Keratinocyte (primary cell): ENCODE measurements at regions not wholly inside any gene's neighbourhood (a gene's known extent, or its start where the extent isn't known, plus 50 kb on each side); places are given as distances from the start of the nearest gene placed in this dataset.

Experiments used
- EZH2 ChIP-seq: IDR thresholded peaks from one replicate; pipeline ENCODE4 v1.6.1; 2012; ENCODE audit warnings: inconsistent platforms, mild to moderate bottlenecking, low read length, moderate library complexity
- TF ChIP-seq, protein P1 (sequence below), 3 experiments: IDR thresholded peaks in 1 of 3; conservative IDR thresholded peaks in 1 of 3; optimal IDR thresholded peaks in 1 of 3; 2 replicates in 2 of 3; 3 replicates in 1 of 3; pipeline versions ENCODE3 to v1.5.1; 2011; ENCODE audit warnings: low read length in 3 of 3, mild to moderate bottlenecking in 3 of 3, moderate library complexity in 2 of 3, control low read depth in 1 of 3, inconsistent platforms in 1 of 3; ENCODE audit not compliant: insufficient read depth in 2 of 3; ENCODE audit errors: extremely low read depth in 1 of 3

DNA sequence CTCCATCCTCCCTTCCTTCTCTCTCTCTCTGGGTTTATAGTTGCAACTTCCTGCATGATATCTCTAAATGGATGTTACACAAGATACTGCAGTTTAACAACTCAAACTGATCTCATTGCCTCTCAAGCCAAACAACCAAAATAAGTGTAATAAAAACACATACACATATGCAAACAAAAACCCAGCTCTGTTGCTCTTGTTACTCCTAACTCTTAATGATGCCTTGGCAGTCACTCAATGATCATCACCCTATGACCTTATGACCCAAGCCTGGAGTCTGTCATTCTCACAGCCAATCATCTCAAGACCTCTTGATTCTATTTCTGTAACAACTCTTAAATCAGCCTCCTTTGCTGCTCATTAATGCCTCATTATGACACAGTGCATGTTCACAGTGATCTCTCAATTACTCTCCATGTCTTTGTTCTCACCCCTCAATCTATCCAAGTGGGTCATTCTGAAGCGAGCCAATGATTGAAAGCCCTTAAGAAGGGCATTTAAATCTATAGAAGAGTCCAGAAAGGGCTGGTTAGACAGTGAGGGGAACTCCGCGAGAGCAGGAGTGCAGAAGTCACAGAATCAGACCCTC, 210.9 kb downstream of the INHBA start:
- TF ChIP-seq, protein P1, sequence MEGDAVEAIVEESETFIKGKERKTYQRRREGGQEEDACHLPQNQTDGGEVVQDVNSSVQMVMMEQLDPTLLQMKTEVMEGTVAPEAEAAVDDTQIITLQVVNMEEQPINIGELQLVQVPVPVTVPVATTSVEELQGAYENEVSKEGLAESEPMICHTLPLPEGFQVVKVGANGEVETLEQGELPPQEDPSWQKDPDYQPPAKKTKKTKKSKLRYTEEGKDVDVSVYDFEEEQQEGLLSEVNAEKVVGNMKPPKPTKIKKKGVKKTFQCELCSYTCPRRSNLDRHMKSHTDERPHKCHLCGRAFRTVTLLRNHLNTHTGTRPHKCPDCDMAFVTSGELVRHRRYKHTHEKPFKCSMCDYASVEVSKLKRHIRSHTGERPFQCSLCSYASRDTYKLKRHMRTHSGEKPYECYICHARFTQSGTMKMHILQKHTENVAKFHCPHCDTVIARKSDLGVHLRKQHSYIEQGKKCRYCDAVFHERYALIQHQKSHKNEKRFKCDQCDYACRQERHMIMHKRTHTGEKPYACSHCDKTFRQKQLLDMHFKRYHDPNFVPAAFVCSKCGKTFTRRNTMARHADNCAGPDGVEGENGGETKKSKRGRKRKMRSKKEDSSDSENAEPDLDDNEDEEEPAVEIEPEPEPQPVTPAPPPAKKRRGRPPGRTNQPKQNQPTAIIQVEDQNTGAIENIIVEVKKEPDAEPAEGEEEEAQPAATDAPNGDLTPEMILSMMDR (optimal IDR thresholded peaks at IDR 0.05 in 1 of 3, IDR thresholded peaks at IDR 0.05 in 1 of 3, conservative IDR thresholded peaks at IDR 0.05 in 1 of 3; ENCODE audit: extremely low read depth in 1 of 3, insufficient read depth in 2 of 3, low read length in 3 of 3) = no peak
- TF ChIP-seq EZH2 = no peak
